IgD-negative memory B cell (primary cell): ENCODE measurements at regions not wholly inside any gene's neighbourhood (a gene's known extent, or its start where the extent isn't known, plus 50 kb on each side); places are given as distances from the start of the nearest gene placed in this dataset.

ENCODE experiments used
- H3K27ac Mint-ChIP-seq, 3 donors: one replicate each; pipeline ENCODE4 v1.8.0; 2020 to 2022; ENCODE audit warnings: mild to moderate bottlenecking in 3 of 3, mixed read lengths in 3 of 3, moderate library complexity in 1 of 3
- H3K27me3 Mint-ChIP-seq: one replicate; pipeline ENCODE4 v1.8.0; 2021; ENCODE audit warnings: mixed read lengths
- H3K36me3 Mint-ChIP-seq: one replicate; pipeline ENCODE4 v1.8.0; 2020; ENCODE audit warnings: mild to moderate bottlenecking, mixed read lengths
- H3K4me1 Mint-ChIP-seq, 3 donors: one replicate each; pipeline ENCODE4 v1.8.0; 2020 to 2022; ENCODE audit warnings: mixed read lengths in 3 of 3, mild to moderate bottlenecking in 1 of 3
- H3K4me3 Mint-ChIP-seq, 4 donors: one replicate each; pipeline ENCODE4 v1.8.0; 2020 to 2022; ENCODE audit warnings: mild to moderate bottlenecking in 4 of 4, mixed read lengths in 4 of 4, moderate library complexity in 3 of 4
- H3K9me3 Mint-ChIP-seq, 3 donors: one replicate each; pipeline ENCODE4 v1.8.0; 2020 to 2021; ENCODE audit warnings: mixed read lengths in 3 of 3, mild to moderate bottlenecking in 1 of 3

DNA sequence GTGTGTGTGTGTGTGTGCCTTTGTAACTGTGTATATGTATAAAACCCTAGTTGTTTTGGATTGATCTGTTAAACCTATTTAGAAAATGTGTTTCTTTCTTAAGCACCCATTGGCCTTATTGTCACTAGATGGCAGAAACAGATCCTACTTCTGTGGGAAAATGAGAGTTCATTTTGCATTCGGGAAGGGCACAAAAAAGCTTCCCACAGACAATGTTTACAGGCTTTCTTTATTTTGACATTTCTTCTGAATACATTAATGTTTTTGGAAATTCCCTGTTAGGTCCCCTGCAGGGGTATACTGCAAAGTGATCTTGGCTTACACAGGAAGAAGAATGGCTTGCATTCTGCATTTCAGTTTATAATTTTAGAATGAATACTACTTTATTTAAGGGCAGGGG lies 481.8 kb upstream of the ARRDC3 start:
- no peaks in the 10 kb centered on the region for H3K4me1 Mint-ChIP-seq

DNA sequence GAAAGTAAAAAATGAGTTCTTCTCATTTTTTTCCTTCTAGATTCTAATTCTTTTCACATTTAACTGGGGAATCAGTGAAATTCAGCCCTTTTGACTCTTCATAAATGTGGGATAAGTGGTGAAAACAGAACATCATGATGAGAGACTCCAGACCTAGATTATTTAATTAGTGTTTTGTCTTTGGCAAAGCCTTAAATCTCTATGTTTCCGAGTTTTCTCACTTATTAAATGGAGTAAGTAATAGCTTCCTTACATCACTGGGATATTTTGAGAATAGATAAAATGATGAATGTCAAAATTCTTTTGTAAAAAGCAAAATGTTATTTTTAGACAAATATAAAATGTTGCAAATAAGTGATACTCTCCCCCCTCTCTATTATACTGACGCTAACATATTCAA lies 468.6 kb upstream of the ARRDC3 start:
- Mint-ChIP-seq H3K27ac (no peak overlapping the region), H3K9me3 (peaks cover 0 to 4% (median 0%) of the 10 kb centered on the region in 3 donors), H3K4me1 (no peaks in the 10 kb centered on the region), H3K4me3 (no peak overlapping the region), H3K36me3 (no peaks in the 10 kb centered on the region), H3K27me3 (no peaks in the 10 kb centered on the region)

More for the DNA sequence above, 481.8 kb upstream of the ARRDC3 start:
- Mint-ChIP-seq H3K27me3 (no peaks in the 10 kb centered on the region), H3K9me3 (peaks cover 5 to 12% (median 6%) of the 10 kb centered on the region in 3 donors), H3K27ac (no peak overlapping the region), H3K36me3 (no peaks in the 10 kb centered on the region), H3K4me3 (no peak overlapping the region)

DNA sequence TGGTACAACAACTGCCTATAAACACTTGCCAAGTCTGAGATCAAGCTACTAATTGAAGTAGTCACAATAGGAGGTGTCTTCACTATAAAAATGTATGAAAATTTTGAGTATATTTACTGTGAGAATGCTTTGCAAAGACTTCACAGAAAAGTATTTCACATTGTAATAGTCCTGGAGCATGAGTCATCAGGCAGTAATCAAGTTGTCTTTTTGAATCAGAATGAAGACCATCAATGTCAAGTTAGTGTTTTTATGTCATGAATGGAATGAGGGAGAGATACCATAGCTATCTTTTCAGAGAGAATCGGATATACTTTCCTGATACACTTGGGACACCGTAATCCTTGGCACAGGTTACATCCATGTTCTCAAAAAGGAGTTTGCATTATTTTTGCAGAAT lies 466.9 kb upstream of the ARRDC3 start:
- Mint-ChIP-seq H3K9me3 (peaks cover 0 to 4% (median 0%) of the 10 kb centered on the region in 3 donors), H3K36me3 (no peaks in the 10 kb centered on the region), H3K27me3 (no peaks in the 10 kb centered on the region), H3K27ac (no peak overlapping the region), H3K4me1 (no peaks in the 10 kb centered on the region), H3K4me3 (no peak overlapping the region)

DNA sequence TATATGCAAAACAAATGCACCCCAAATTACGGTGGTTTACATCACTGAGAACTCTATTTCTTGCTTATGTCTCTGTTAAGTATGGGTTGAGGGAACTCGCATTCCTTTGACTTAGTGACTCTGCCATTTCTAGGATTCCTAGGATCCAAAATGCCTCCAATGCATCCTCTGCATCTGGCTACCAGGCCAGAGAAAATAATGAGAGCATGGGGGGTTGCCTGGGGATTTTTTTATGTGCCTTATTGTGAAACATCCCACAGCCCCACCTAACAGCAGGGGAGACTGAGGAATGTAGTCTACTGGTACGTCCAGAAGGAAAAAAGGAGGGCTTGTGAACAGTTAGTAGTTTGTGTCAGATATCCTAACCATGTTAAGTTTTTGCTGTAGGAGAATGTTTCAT lies 466.0 kb upstream of the ARRDC3 start:
- no peak overlapping the region for H3K27ac Mint-ChIP-seq
- no peaks in the 10 kb centered on the region for H3K27me3 Mint-ChIP-seq
- no peaks in the 10 kb centered on the region for H3K36me3 Mint-ChIP-seq
- peaks cover 0 to 4% (median 0%) of the 10 kb centered on the region in 3 donors for H3K9me3 Mint-ChIP-seq
- H3K4me3 Mint-ChIP-seq, result no peak overlapping the region
- H3K4me1 Mint-ChIP-seq, result no peaks in the 10 kb centered on the region

DNA sequence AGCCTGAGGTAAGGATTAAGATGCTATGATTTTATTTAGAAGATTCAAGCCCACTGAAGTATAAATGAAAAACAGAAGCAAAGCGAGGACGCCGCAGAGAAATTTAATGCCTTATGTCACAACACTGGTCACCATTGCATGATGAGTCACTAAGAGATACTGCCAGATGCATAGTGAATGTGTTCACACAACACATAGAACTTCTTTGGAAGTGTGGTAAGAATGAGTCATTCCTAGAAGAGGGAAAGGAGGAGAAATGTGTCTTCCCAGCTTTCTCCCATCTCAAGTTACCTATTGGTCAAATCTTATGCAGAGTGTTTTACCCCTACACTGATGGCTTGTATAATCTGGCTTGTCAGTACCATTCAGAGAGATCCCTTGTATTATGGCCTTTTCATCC lies 465.3 kb upstream of the ARRDC3 start:
- no peak overlapping the region for H3K27ac Mint-ChIP-seq
- H3K36me3 Mint-ChIP-seq, result no peaks in the 10 kb centered on the region
- peaks cover 0 to 4% (median 0%) of the 10 kb centered on the region in 3 donors for H3K9me3 Mint-ChIP-seq
- H3K27me3 Mint-ChIP-seq, result no peaks in the 10 kb centered on the region
- no peaks in the 10 kb centered on the region for H3K4me1 Mint-ChIP-seq
- no peak overlapping the region for H3K4me3 Mint-ChIP-seq

DNA sequence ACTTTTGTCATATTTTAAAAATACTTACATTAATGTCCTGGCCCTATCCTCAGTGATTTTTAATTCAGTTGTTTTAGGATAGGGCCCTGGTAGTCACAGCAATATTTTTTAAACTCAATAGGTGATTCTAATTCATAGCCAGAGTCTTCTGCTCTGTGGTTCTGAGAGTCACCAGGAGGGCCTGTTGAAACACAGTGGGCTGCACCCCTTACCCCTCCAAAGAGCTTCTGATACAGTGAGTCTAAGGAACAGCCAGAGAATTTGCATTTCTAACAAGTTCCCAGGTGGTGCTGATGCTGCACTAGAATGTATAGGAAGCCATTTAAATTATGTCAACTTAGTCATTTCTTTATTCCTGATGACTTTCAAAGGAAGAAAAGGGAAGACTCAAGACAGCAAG lies 458.3 kb upstream of the ARRDC3 start:
- Mint-ChIP-seq H3K4me1 (no peaks in the 10 kb centered on the region), H3K27me3 (no peaks in the 10 kb centered on the region), H3K9me3 (peaks cover 0 to 2% (median 0%) of the 10 kb centered on the region in 3 donors), H3K27ac (no peak overlapping the region), H3K4me3 (no peak overlapping the region), H3K36me3 (no peaks in the 10 kb centered on the region)

DNA sequence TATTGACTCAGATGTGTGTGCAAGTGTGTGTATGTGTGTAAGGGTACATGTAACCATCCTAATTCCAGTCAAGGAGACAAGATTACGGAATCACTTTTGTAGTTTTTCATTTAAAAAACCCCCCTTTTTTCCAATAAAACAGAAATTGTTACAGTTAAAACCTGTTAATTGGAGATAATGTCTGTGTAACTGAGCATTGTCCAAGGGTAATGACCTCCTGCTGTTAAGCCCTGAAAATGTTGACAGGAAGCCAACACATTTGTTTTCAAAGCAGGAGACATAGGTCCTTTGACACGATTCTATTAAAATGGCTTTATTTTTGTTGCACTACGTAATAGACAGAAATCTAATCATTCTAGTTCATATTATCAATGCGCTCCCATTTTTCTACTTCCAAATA lies 457.3 kb upstream of the ARRDC3 start:
- Mint-ChIP-seq H3K4me1 (no peaks in the 10 kb centered on the region), H3K27ac (no peak overlapping the region), H3K4me3 (no peak overlapping the region), H3K36me3 (no peaks in the 10 kb centered on the region), H3K27me3 (no peaks in the 10 kb centered on the region), H3K9me3 (peaks cover 0 to 2% (median 0%) of the 10 kb centered on the region in 3 donors)

DNA sequence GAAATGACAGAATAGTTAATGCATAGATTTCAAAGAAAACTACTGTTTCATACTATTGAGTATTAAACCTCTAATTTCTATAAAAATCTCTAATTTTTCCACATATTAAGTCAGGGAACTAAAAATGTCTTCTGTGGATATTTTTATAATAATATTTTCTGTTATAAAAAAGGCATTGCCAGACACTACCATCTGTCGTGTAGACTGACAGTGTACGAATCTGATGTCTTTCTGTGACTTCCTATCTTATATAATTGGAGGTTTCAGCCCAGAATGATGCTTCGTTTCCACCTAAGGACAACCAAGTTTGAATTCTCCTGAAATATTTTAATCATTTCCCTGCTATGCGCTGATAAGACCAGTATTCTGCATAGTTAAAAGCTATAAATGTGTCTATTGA lies 456.6 kb upstream of the ARRDC3 start:
- no peaks in the 10 kb centered on the region for H3K27me3 Mint-ChIP-seq
- H3K9me3 Mint-ChIP-seq, result peaks cover 0 to 2% (median 2%) of the 10 kb centered on the region in 3 donors
- no peaks in the 10 kb centered on the region for H3K4me1 Mint-ChIP-seq
- H3K4me3 Mint-ChIP-seq, result no peak overlapping the region
- H3K36me3 Mint-ChIP-seq, result peaks cover 2% of the 10 kb centered on the region
- H3K27ac Mint-ChIP-seq, result no peak overlapping the region

DNA sequence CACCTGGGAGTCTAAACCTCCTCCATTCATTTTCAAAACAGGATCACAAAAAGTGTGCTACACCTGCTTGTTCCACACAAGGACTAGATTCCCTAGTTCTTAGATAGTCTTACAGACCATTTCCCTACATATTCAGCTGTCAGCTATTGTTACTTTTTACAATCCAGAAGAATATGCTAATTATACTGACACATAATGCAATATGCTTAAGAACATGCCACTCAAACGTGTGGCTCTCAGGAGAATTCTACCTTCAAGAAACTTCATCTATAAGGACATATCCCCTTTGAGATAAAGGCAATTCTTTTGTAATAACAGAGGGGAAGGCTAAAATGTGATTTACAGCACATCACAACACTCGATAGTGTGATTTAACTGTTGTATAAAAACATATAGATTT lies 456.1 kb upstream of the ARRDC3 start:
- H3K9me3 Mint-ChIP-seq, result peaks cover 0 to 2% (median 2%) of the 10 kb centered on the region in 3 donors
- H3K27me3 Mint-ChIP-seq, result no peaks in the 10 kb centered on the region
- H3K36me3 Mint-ChIP-seq, result peaks cover 2% of the 10 kb centered on the region
- H3K4me1 Mint-ChIP-seq, result no peaks in the 10 kb centered on the region
- H3K4me3 Mint-ChIP-seq, result no peak overlapping the region
- no peak overlapping the region for H3K27ac Mint-ChIP-seq

DNA sequence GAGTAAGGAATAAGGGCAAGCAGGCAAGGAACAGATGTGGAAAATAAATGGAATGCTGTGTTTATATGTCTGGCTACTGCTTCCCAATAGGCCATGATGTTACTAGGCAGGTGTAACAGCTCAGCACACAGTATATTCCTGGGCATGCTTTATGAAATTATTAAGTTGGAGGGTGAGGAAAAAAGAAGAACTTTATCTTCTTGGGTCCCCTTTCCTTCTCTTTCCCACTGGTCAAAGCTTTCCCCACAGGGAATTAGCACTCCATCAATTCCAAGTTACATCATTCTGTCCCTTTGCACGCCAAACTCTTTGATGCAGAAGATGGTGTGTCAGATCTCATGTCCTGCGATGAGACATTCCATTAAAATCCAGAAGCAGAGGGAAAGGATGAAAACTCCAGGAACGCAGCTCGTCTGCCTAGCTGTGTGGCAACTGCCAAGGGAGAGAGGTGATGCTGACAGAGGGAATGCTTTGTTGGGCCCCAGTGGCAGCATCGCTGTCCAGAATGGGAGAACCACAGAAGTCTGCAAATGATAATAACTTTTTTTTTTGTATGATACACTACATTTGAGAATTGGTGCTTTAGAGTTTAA lies 447.3 kb upstream of the ARRDC3 start:
- no peaks in the 10 kb centered on the region for H3K27me3 Mint-ChIP-seq
- H3K36me3 Mint-ChIP-seq, result peaks cover 2% of the 10 kb centered on the region
- no peak overlapping the region for H3K4me3 Mint-ChIP-seq
- H3K27ac Mint-ChIP-seq, result no peak overlapping the region
- peaks cover 0 to 2% (median 1%) of the 10 kb centered on the region in 3 donors for H3K9me3 Mint-ChIP-seq
- no peaks in the 10 kb centered on the region for H3K4me1 Mint-ChIP-seq

DNA sequence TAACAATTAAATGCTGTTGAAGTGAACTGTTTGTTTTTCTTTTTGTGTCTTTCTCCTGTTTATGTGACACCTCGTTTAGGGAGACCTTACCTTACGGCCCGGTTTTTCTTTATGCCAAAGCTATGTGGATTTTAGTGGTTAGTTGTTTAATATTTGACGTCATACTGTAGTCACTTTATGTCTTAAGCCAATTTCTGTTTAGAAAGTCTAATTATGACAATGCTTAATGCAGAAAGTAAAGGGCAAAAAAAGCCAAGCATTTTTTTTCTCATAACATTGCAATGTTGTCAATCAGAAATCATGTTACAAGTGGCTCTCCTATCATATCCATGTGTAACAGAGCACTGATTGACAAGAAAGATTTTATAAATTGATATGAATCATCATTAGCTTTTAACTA lies 442.5 kb upstream of the ARRDC3 start:
- Mint-ChIP-seq H3K9me3 (no peaks in the 10 kb centered on the region), H3K27ac (no peak overlapping the region), H3K36me3 (no peaks in the 10 kb centered on the region), H3K27me3 (no peaks in the 10 kb centered on the region), H3K4me1 (no peaks in the 10 kb centered on the region), H3K4me3 (no peak overlapping the region)

DNA sequence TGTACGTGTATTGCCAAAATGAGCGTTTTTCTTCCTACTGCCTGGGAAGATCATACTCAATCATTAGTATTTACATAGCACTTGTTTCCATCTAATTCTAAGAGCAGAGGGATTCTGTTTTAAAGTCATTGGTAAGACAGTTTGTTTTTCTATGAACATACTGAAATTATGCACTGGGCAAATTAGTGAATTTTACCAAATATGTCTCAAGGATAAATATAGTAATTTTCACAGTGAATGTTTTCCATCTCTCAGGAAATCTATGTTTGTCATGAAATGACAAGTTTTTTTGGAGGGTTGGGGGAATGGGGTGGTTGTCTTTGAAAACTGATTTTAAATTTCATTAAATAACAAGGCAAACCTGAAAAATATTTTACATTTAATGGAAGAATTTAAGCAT lies 441.3 kb upstream of the ARRDC3 start:
- Mint-ChIP-seq H3K4me3 (no peak overlapping the region), H3K27ac (no peak overlapping the region), H3K36me3 (no peaks in the 10 kb centered on the region), H3K27me3 (no peaks in the 10 kb centered on the region), H3K4me1 (peaks cover 0 to 2% (median 0%) of the 10 kb centered on the region in 3 donors), H3K9me3 (no peaks in the 10 kb centered on the region)

DNA sequence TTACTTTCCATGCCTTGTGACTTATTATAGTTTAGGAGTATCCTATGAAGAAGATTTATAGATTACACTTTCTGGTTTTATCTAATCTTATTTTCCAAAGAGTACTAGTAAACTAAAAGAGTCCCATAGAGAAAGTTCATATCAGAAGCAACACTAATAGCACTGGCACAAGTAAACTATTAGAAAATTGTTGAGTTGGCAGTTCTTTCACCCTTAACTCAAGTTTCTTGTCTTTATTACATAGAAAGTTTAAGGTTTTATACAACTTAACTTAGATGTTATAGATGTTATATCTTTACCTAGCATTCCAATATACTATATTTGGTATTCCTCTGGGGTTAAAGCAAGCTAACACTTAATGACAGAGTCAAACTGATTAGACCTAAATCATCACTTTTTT lies 437.8 kb upstream of the ARRDC3 start:
- Mint-ChIP-seq H3K27ac (no peak overlapping the region), H3K27me3 (no peaks in the 10 kb centered on the region), H3K4me1 (peaks cover 0 to 2% (median 0%) of the 10 kb centered on the region in 3 donors), H3K4me3 (no peak overlapping the region), H3K9me3 (no peaks in the 10 kb centered on the region), H3K36me3 (no peaks in the 10 kb centered on the region)

DNA sequence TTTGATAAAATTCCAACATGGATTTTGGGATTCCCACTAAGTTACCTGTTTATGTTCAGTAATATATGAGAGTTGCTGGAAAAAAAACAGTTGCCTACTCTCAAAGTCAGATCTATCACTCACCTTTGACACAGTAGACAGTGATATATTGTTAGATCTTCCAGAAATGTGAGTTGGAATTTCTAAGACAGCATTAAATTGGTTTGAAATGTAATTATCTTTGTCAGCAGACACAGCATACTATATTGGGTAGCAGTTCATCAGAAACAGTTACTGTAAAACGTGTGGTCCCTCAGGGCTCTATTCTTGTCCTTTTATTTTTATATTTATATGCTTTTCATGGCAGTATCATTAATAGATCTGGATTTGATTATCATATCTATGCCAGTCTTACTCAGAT lies 433.6 kb upstream of the ARRDC3 start:
- H3K27me3 Mint-ChIP-seq, result no peaks in the 10 kb centered on the region
- H3K9me3 Mint-ChIP-seq, result peaks cover 0 to 6% (median 6%) of the 10 kb centered on the region in 3 donors
- no peak overlapping the region for H3K4me3 Mint-ChIP-seq
- peaks cover 0 to 2% (median 0%) of the 10 kb centered on the region in 3 donors for H3K4me1 Mint-ChIP-seq
- H3K27ac Mint-ChIP-seq, result no peak overlapping the region
- no peaks in the 10 kb centered on the region for H3K36me3 Mint-ChIP-seq

DNA sequence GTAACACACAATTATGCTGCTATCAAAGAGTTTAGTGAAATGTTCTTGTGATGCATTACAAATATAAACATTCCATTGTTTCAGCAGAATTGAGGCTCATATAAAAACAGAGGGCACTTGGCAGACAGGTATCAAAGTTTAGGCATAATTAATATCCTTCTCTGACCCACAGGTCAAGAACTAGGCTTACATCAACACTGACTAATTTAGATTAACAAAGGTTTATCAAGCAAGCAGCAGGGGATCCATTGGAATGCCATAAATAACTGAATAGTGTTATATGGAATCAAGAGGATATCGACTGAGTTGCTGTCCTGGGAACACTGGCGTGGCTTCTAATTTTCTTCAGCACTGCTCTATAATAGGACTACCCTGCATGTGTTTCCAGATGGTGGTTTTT lies 414.5 kb upstream of the ARRDC3 start:
- Mint-ChIP-seq H3K27ac (no peak overlapping the region), H3K4me3 (no peak overlapping the region), H3K36me3 (no peaks in the 10 kb centered on the region), H3K9me3 (peaks cover 7 to 16% (median 11%) of the 10 kb centered on the region in 3 donors), H3K27me3 (no peaks in the 10 kb centered on the region), H3K4me1 (no peaks in the 10 kb centered on the region)

DNA sequence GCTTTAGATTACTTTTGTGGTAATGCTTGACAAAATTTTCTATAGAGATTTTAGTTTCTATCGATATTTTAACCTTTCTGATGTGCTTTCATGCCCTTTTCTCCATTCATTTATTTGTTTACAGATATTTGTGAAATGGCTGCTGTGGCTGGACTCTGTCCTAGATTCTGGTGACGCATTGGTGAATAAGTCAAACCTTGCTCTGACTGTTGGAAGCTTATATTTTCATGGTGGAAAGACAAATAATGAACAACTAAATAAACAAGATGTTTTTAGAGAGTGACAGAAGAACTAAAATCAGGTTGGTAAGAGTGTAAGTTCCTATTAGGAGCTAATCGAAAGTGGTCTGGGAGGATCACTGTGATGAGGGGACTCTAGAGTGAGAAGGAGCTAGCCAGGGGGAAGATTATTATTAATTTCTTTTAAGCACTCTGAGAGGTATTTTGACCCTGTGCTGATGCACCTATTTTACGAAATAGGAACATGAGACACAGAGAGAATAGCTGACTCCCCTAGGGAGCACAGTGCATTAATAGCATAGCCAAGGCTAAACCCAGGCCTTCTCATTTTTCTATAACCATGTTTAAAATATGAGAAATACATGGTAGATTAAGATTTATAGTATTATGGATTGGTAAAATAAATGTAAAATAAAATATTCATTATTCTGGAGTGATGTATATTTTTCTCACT lies 411.9 kb upstream of the ARRDC3 start:
- no peaks in the 10 kb centered on the region for H3K36me3 Mint-ChIP-seq
- H3K4me3 Mint-ChIP-seq, result no peak overlapping the region
- peaks cover 4% of the 10 kb centered on the region in 3 donors for H3K9me3 Mint-ChIP-seq
- no peaks in the 10 kb centered on the region for H3K27me3 Mint-ChIP-seq
- H3K27ac Mint-ChIP-seq, result no peak overlapping the region
- no peaks in the 10 kb centered on the region for H3K4me1 Mint-ChIP-seq
